Erythroblast (primary cell): ENCODE measurements at regions not wholly inside any gene's neighbourhood (a gene's known extent, or its start where the extent isn't known, plus 50 kb on each side); places are given as distances from the start of the nearest gene placed in this dataset.

ENCODE experiments used
- DNase-seq, 2 experiments: peaks; one replicate each; lab custom pipeline; 2025; lab: John Stamatoyannopoulos, UW
- GATA1 ChIP-seq: IDR thresholded peaks from 2 replicates; pipeline ENCODE4 v1.6.1; 2011; ENCODE audit warnings: low read depth, mild to moderate bottlenecking, control low read depth, low read length, moderate library complexity
- POLR2A ChIP-seq: IDR thresholded peaks from 2 replicates; pipeline ENCODE4 v1.6.1; 2011; ENCODE audit warnings: mild to moderate bottlenecking, low read length

GRCh38 chr15:62977952-62978811 is 64.4 kb upstream of the TPM1 start:
- DNase-seq, result no peak
- no peak for TF ChIP-seq POLR2A
- TF ChIP-seq GATA1, result no peak

GRCh38 chr15:62979252-62979651 is 63.3 kb upstream of the TPM1 start:
- TF ChIP-seq POLR2A (no peak), GATA1 (no peak)
- no peak for DNase-seq

GRCh38 chr15:62981071-62981470 is 61.5 kb upstream of the TPM1 start:
- TF ChIP-seq GATA1 (no peak), POLR2A (no peak)
- DNase-seq, result no peak

- DNase-seq, result no peak
Measured at GRCh38 chr15:62983956-62984355, 58.6 kb upstream of the TPM1 start.

GRCh38 chr15:62985768-62986167 is 56.8 kb upstream of the TPM1 start:
- TF ChIP-seq GATA1, result no peak
- no peak for TF ChIP-seq POLR2A
- DNase-seq, result no peak

More at GRCh38 chr15:62983956-62984355, 58.6 kb upstream of the TPM1 start:
- TF ChIP-seq GATA1 (no peak), POLR2A (no peak)

- DNase-seq, result no peak
- no peak for TF ChIP-seq GATA1
- no peak for TF ChIP-seq POLR2A
Measured at GRCh38 chr15:62986948-62987347, 55.6 kb upstream of the TPM1 start.

GRCh38 chr15:62988701-62989100 is 53.8 kb upstream of the TPM1 start:
- DNase-seq, result no peak
- TF ChIP-seq GATA1 (no peak), POLR2A (no peak)

GRCh38 chr15:62989366-62990055 is 53.0 kb upstream of the TPM1 start:
- TF ChIP-seq POLR2A (no peak), GATA1 (no peak)
- DNase-seq, result no peak

GRCh38 chr15:62991698-62992097 is 50.8 kb upstream of the TPM1 start:
- TF ChIP-seq GATA1 (no peak), POLR2A (no peak)
- no peak for DNase-seq

GRCh38 chr15:62992302-62992701 is 50.2 kb upstream of the TPM1 start:
- TF ChIP-seq GATA1 (no peak), POLR2A (no peak)
- no peak for DNase-seq
